Hepatocyte (in vitro differentiated cells): ENCODE measurements at regions not wholly inside any gene's neighbourhood (a gene's known extent, or its start where the extent isn't known, plus 50 kb on each side); places are given as distances from the start of the nearest gene placed in this dataset.

Experiments used
- CTCF ChIP-seq: fragments of 200-600 bp; sonication (generic); IDR thresholded peaks from 2 replicates; pipeline ENCODE4 v1.5.1; 2016; ENCODE audit warnings: antibody characterized with exemption, mild to moderate bottlenecking; ENCODE audit not compliant: poor library complexity
- EZH2 ChIP-seq: fragments of 200-600 bp; sonication (generic); IDR thresholded peaks from 2 replicates; pipeline ENCODE4 v1.6.1; 2016; ENCODE audit warnings: antibody characterized with exemption, mild to moderate bottlenecking, borderline replicate concordance
- EZH2phosphoT487 ChIP-seq: fragments of 200-600 bp; sonication (generic); IDR thresholded peaks from one replicate; pipeline ENCODE4 v1.6.1; 2018; ENCODE audit warnings: antibody characterized with exemption, mild to moderate bottlenecking, low read depth, moderate library complexity; ENCODE audit not compliant: unreplicated experiment, severe bottlenecking

- TF ChIP-seq CTCF (no peak), EZH2phosphoT487 (no peak), EZH2 (no peak)
Measured at GRCh38 chr9:99680191-99680590, 141.5 kb upstream of the NR4A3 start.
